H1 (cell line): ENCODE measurements at regions not wholly inside any gene's neighbourhood (a gene's known extent, or its start where the extent isn't known, plus 50 kb on each side); places are given as distances from the start of the nearest gene placed in this dataset.

Experiments used
- CTCF ChIA-PET: fragments of 300-600 bp; sonication (Branson Sonifier 250); formaldehyde crosslinking; loops from one replicate; lab custom pipeline; 2021; ENCODE audit not compliant: partially characterized antibody; lab: Charles Lee
- POLR2A ChIA-PET: fragments of 300-600 bp; sonication (Branson Sonifier 250); formaldehyde crosslinking; loops from one replicate; lab custom pipeline; 2021; ENCODE audit warnings: inconsistent platforms; ENCODE audit not compliant: partially characterized antibody; lab: Charles Lee
- DNase-seq, 2 experiments: peaks; one replicate each; pipeline versions ENCODE4 v3.0.0 to v3.0.0-alpha.2; 2010 to 2022; ENCODE audit warnings: low spot score in 2 of 2, low read depth in 1 of 2, mixed read lengths in 1 of 2
- FAIRE-seq: peaks from 2 replicates; lab custom pipeline; 2011; peaks lifted over from hg19 to GRCh38; lab: Jason Lieb, UNC
- H2AFZ ChIP-seq: 2 replicates; pipeline ENCODE4 v1.8.1; 2012; ENCODE audit warnings: low read length, inconsistent platforms
- H2AK5ac ChIP-seq: 2 replicates; pipeline ENCODE4 v1.6.1; 2013; ENCODE audit warnings: low read depth, low read length
- H2BK120ac ChIP-seq: replicated peaks from 2 replicates; pipeline ENCODE3; 2013; ENCODE audit warnings: low read depth, low read length, inconsistent platforms
- H2BK12ac ChIP-seq: 2 replicates; pipeline ENCODE4 v1.6.1; 2013; ENCODE audit warnings: low read depth, low read length
- H2BK15ac ChIP-seq: 2 replicates; pipeline ENCODE4 v1.6.1; 2013; ENCODE audit warnings: low read length
- H2BK20ac ChIP-seq: 2 replicates; pipeline ENCODE4 v1.6.1; 2013; ENCODE audit warnings: low read length
- H2BK5ac ChIP-seq: 2 replicates; pipeline ENCODE4 v1.6.1; 2013; ENCODE audit warnings: low read depth, low read length
- H3K14ac ChIP-seq: 2 replicates; pipeline ENCODE4 v1.6.1; 2013; ENCODE audit warnings: inconsistent platforms; ENCODE audit not compliant: insufficient read length
- H3K18ac ChIP-seq: 2 replicates; pipeline ENCODE4 v1.6.1; 2013; ENCODE audit warnings: low read length; ENCODE audit errors: extremely low read depth
- H3K23ac ChIP-seq: 2 replicates; pipeline ENCODE4 v1.6.1; 2013; ENCODE audit warnings: inconsistent platforms; ENCODE audit not compliant: insufficient read length
- H3K23me2 ChIP-seq: 2 replicates; pipeline ENCODE4 v1.6.1; 2013; ENCODE audit warnings: low read depth, low read length
- H3K27ac ChIP-seq: 2 replicates; pipeline ENCODE4 v1.6.1; 2011; ENCODE audit warnings: low read depth, low read length, inconsistent platforms
- H3K27me3 ChIP-seq, 4 experiments: replicated peaks in 1 of 4; 1 replicate in 1 of 4; 2 replicates in 3 of 4; pipeline versions ENCODE4 v1.6.1 to v1.8.1; 2011 to 2013; ENCODE audit warnings: low read length in 3 of 4, mild to moderate bottlenecking in 3 of 4, inconsistent platforms in 2 of 4, mixed read lengths in 2 of 4, moderate library complexity in 1 of 4; ENCODE audit not compliant: control insufficient read depth in 3 of 4, insufficient read depth in 3 of 4; ENCODE audit errors: extremely low read depth in 1 of 4
- H3K36me3 ChIP-seq, 4 experiments: 2 replicates each; pipeline versions ENCODE4 v1.6.1 to v1.8.1; 2011 to 2013; ENCODE audit warnings: mild to moderate bottlenecking in 4 of 4, low read length in 3 of 4, moderate library complexity in 2 of 4, control low read depth in 1 of 4, inconsistent platforms in 1 of 4; ENCODE audit not compliant: insufficient read depth in 4 of 4, control insufficient read depth in 2 of 4
- H3K4ac ChIP-seq: replicated peaks from 2 replicates; pipeline ENCODE3; 2013; ENCODE audit warnings: low read length, low read depth, mixed read lengths, inconsistent platforms; ENCODE audit not compliant: insufficient read length
- H3K4me1 ChIP-seq, 4 experiments: replicated peaks in 1 of 4; 1 replicate in 1 of 4; 2 replicates in 3 of 4; pipeline versions ENCODE4 v1.6.1 to v1.8.1; 2011 to 2013; ENCODE audit warnings: low read length in 3 of 4, inconsistent platforms in 2 of 4, mixed read lengths in 1 of 4; ENCODE audit not compliant: insufficient read depth in 4 of 4, control insufficient read depth in 3 of 4
- H3K4me2 ChIP-seq, 2 experiments: 2 replicates each; pipeline versions ENCODE4 v1.6.1 to v1.8.1; 2011 to 2013; ENCODE audit warnings: low read depth in 2 of 2, low read length in 2 of 2, control low read depth in 1 of 2, inconsistent platforms in 1 of 2, mild to moderate bottlenecking in 1 of 2; ENCODE audit not compliant: insufficient read depth in 1 of 2
- H3K4me3 ChIP-seq, 4 experiments: fragments of 200-600, 300-600 bp in 1 of 4; sonication (generic), shearing (Covaris generic), sonication (Bioruptor Twin) in 1 of 4; 2 replicates each; pipeline versions ENCODE4 v1.5.1 to v1.8.1; 2011 to 2016; ENCODE audit warnings: low read length in 4 of 4, low read depth in 3 of 4, control low read depth in 2 of 4, inconsistent platforms in 2 of 4, mild to moderate bottlenecking in 2 of 4, mixed read lengths in 1 of 4, moderate library complexity in 1 of 4; ENCODE audit not compliant: insufficient read depth in 2 of 4; ENCODE audit errors: extremely low read depth in 1 of 4
- H3K56ac ChIP-seq: replicated peaks from 2 replicates; pipeline ENCODE3; 2013; ENCODE audit warnings: low read depth, mild to moderate bottlenecking, mixed read lengths, low read length, inconsistent platforms; ENCODE audit not compliant: insufficient read length
- H3K79me1 ChIP-seq: 2 replicates; pipeline ENCODE4 v1.6.1; 2013; ENCODE audit warnings: low read depth, low read length, control low read depth
- H3K79me2 ChIP-seq, 2 experiments: 2 replicates each; pipeline versions ENCODE4 v1.6.1 to v1.8.1; 2012 to 2013; ENCODE audit warnings: low read length in 2 of 2, mild to moderate bottlenecking in 2 of 2, inconsistent platforms in 1 of 2; ENCODE audit not compliant: insufficient read depth in 2 of 2, control insufficient read depth in 1 of 2
- H3K9ac ChIP-seq, 4 experiments: replicated peaks in 1 of 4; 1 replicate in 1 of 4; 2 replicates in 3 of 4; pipeline versions ENCODE4 v1.6.1 to v1.8.1; 2011 to 2013; ENCODE audit warnings: low read depth in 3 of 4, low read length in 3 of 4, control low read depth in 2 of 4, mild to moderate bottlenecking in 2 of 4, moderate library complexity in 2 of 4, inconsistent platforms in 1 of 4; ENCODE audit errors: extremely low read depth in 1 of 4
- H3K9me3 ChIP-seq, 2 experiments: 2 replicates each; pipeline versions ENCODE4 v1.6.1 to v1.8.1; 2012 to 2013; ENCODE audit warnings: mild to moderate bottlenecking in 2 of 2, moderate library complexity in 2 of 2, control low read depth in 1 of 2, inconsistent platforms in 1 of 2, low read depth in 1 of 2, low read length in 1 of 2, mixed read lengths in 1 of 2; ENCODE audit not compliant: insufficient read depth in 2 of 2
- H4K20me1 ChIP-seq, 2 experiments: replicated peaks in 1 of 2; 2 replicates each; pipeline versions ENCODE3 to v1.8.1; 2011 to 2013; ENCODE audit warnings: inconsistent platforms in 2 of 2, low read length in 2 of 2, mild to moderate bottlenecking in 1 of 2; ENCODE audit not compliant: insufficient read depth in 2 of 2, control insufficient read depth in 1 of 2
- H4K5ac ChIP-seq: 2 replicates; pipeline ENCODE4 v1.6.1; 2013; ENCODE audit warnings: low read length, low read depth, mixed read lengths, inconsistent platforms; ENCODE audit not compliant: insufficient read length
- H4K8ac ChIP-seq: 2 replicates; pipeline ENCODE4 v1.8.0; 2013; ENCODE audit warnings: mild to moderate bottlenecking, moderate library complexity, low read length, inconsistent platforms; ENCODE audit not compliant: insufficient read depth; ENCODE audit errors: extremely low read depth
- H4K91ac ChIP-seq: replicated peaks from 2 replicates; pipeline ENCODE3; 2013; ENCODE audit warnings: low read length, mixed read lengths, inconsistent platforms; ENCODE audit not compliant: insufficient read length
- HDAC6 ChIP-seq: IDR thresholded peaks from one replicate; pipeline ENCODE4 v1.7.1; 2012; ENCODE audit warnings: low read depth, mild to moderate bottlenecking, inconsistent platforms, low read length, moderate library complexity
- KDM1A ChIP-seq: fragments of 200-600, 300-600 bp; sonication (generic); IDR thresholded peaks from 2 replicates; pipeline ENCODE4 v1.7.1; 2016; ENCODE audit warnings: mild to moderate bottlenecking, low read length, borderline replicate concordance
- WGBS, 2 experiments: shearing (Covaris generic) in 1 of 2; methylation state at CpG; one replicate each; pipeline versions ENCODE4 v1.1.6 to v1.1.7; 2013 to 2015; ENCODE audit warnings: low lambda C conversion rate in 2 of 2, mixed read lengths in 2 of 2, inconsistent platforms in 1 of 2, low coverage in 1 of 2, missing lambda C conversion rate in 1 of 2; ENCODE audit not compliant: insufficient replicate concordance in 2 of 2, insufficient coverage in 1 of 2, insufficient read length in 1 of 2; ENCODE audit errors: extremely low coverage in 1 of 2, missing lambda C conversion rate in 1 of 2; 5-methylcytosine and 5-hydroxymethylcytosine counted together

GRCh38 chr2:239506961-239507360 is 106.1 kb upstream of the HDAC4 start:
- Histone ChIP-seq H3K36me3 (no peaks in the 10 kb centered on the region), H3K9ac (no peak overlapping the region), H2AK5ac (no peak overlapping the region), H3K56ac (no peak overlapping the region), H3K9me3 (no peaks in the 10 kb centered on the region), H3K18ac (no peak overlapping the region), H2BK15ac (no peak overlapping the region), H3K79me1 (no peaks in the 10 kb centered on the region), H4K8ac (no peak overlapping the region), H4K20me1 (no peaks in the 10 kb centered on the region), H3K4me1 (peaks cover 0 to 2% (median 0%) of the 10 kb centered on the region in 4 experiments; a peak in 1 of 7 replicates), H3K27ac (no peak overlapping the region), H2BK120ac (no peak overlapping the region), H2BK5ac (no peak overlapping the region), H2BK12ac (no peak overlapping the region), H3K14ac (no peak overlapping the region), H3K4ac (no peak overlapping the region), H3K27me3 (no peaks in the 10 kb centered on the region), H4K91ac (no peak overlapping the region), H2BK20ac (no peak overlapping the region), H3K23ac (no peak overlapping the region), H2AFZ (no peak overlapping the region), H3K79me2 (no peaks in the 10 kb centered on the region), H3K4me2 (no peak overlapping the region), H3K23me2 (no peaks in the 10 kb centered on the region), H4K5ac (no peak overlapping the region), H3K4me3 (no peak overlapping the region)
- POLR2A ChIA-PET: no interaction called here
- TF ChIP-seq HDAC6 (no peak), KDM1A (no peak)
- WGBS, 2 experiments: 94% methylated on average over 19 of the region's 19 CpGs; no CpG with 5 or more reads in 1 of the 2 experiments
- no peak for DNase-seq
- CTCF ChIA-PET: no interaction called here
- FAIRE-seq: no peak
